Kidney (tissue), 13 donors: ENCODE measurements at regions not wholly inside any gene's neighbourhood (a gene's known extent, or its start where the extent isn't known, plus 50 kb on each side); places are given as distances from the start of the nearest gene placed in this dataset.
"Not testable (repeated sequence)": the region's sequence is repeated elsewhere in the genome, so short reads cannot be mapped to it uniquely, and the experiment has no call there.

Experiments
- DNase-seq, 5 donors: peaks; one replicate each; pipeline ENCODE4 v3.0.0-alpha.2; 2013 to 2020
- FAIRE-seq: peaks from 2 replicates; lab custom pipeline; 2012; peaks lifted over from hg19 to GRCh38; lab: Jason Lieb, UNC
- H3K27ac ChIP-seq, 2 donors: one replicate each; pipeline ENCODE4 v1.7.0; 2013; ENCODE audit warnings: low read depth in 2 of 2, low read length in 2 of 2, inconsistent platforms in 1 of 2
- H3K27me3 ChIP-seq: one replicate; pipeline ENCODE4 v1.7.1; 2013; ENCODE audit warnings: low read length, inconsistent platforms; ENCODE audit not compliant: control insufficient read depth, insufficient read depth
- H3K36me3 ChIP-seq, 3 donors: one replicate each; pipeline versions ENCODE4 v1.7.0 to v1.7.1; 2013; ENCODE audit warnings: low read length in 3 of 3, control low read depth in 1 of 3, inconsistent platforms in 1 of 3; ENCODE audit not compliant: insufficient read depth in 3 of 3, control insufficient read depth in 2 of 3
- H3K4me1 ChIP-seq, 3 donors: one replicate each; pipeline versions ENCODE4 v1.7.0 to v1.7.1; 2013; ENCODE audit warnings: low read length in 3 of 3, inconsistent platforms in 1 of 3, low read depth in 1 of 3; ENCODE audit not compliant: control insufficient read depth in 2 of 3, insufficient read depth in 2 of 3
- H3K4me3 ChIP-seq, 3 donors: one replicate each; pipeline versions ENCODE4 v1.7.0 to v1.8.1; 2013; ENCODE audit warnings: low read length in 3 of 3, control low read depth in 1 of 3, inconsistent platforms in 1 of 3
- H3K9ac ChIP-seq, 3 donors: one replicate each; pipeline versions ENCODE4 v1.7.0 to v1.7.1; 2013; ENCODE audit warnings: low read length in 3 of 3, control low read depth in 1 of 3, inconsistent platforms in 1 of 3
- H3K9me3 ChIP-seq, 3 donors: one replicate each; pipeline versions ENCODE4 v1.7.0 to v1.7.1; 2013; ENCODE audit warnings: low read length in 3 of 3, control low read depth in 1 of 3, inconsistent platforms in 1 of 3; ENCODE audit not compliant: control insufficient read depth in 2 of 3, insufficient read depth in 1 of 3
- CTCF ChIP-seq: IDR thresholded peaks from 3 replicates; pipeline ENCODE4 v1.5.1; 2012; ENCODE audit warnings: mild to moderate bottlenecking, moderate library complexity, borderline replicate concordance; ENCODE audit not compliant: insufficient read depth; ENCODE audit errors: extremely low read depth
- intact Hi-C: fragments of 100-400 bp; cut with DNase I; formaldehyde crosslinking; loops from one replicate; pipeline ENCODE4 v1.11.1; 2022
- donor health status: control.
- donor health status: control.
- donor health status: control.
- donor health status: control.
- donor health status: control.
- donor health status: DM: yes; HTN: yes; CAD: no.
- donor health status: Normal renal cell carcinoma (clear cell type).

DNA sequence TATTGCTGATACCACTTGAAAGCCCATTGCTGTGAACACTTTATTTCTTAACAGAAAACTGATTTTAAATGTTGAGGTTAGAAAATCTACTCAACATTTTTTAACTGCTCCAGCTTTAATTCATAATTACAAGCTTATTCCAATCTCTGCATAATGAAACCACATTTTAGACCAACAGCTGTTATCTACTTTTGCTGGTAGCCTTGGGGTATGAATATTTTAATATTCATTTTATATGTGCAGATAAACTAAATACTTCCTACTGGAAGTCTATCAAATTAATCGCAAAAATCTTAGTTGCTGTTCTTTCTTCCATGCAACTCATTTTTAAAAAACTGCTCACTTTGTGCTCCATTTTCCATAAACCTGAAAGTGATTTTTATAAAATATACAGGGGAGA, 189.3 kb upstream of the SLC35B3 start:
- Histone ChIP-seq H3K9me3 (no peaks in the 10 kb centered on the region), H3K27me3 (no peaks in the 10 kb centered on the region), H3K27ac (no peak overlapping the region), H3K36me3 (no peaks in the 10 kb centered on the region), H3K4me3 (no peak overlapping the region), H3K4me1 (no peaks in the 10 kb centered on the region), H3K9ac (no peak overlapping the region)
- DNase-seq = no peak
- intact Hi-C loops = no loop called here
- no peak for FAIRE-seq
- no peak for TF ChIP-seq CTCF

DNA sequence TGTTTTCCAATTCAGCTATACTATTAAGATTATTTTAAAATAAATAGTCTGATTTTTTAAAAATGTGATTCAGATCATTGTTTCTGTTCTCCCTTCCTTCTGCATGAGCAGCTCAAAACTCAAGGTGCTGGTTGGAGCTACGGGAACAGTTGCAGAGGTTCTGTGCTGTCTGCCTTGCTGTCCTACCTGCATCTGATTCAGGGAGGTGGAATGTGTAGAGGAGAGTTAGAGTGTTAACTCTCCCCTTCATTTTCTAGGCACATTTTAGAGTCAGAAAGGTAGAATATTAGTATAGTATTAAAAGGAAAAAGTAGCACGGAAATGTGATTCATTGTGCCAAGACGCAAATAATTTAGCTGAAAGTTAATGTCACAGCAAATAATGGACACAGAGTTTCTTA, 188.1 kb upstream of the SLC35B3 start:
- intact Hi-C loops = no loop called here
- no peak for DNase-seq
- Histone ChIP-seq H3K4me3 (no peak overlapping the region), H3K9ac (no peak overlapping the region), H3K9me3 (no peaks in the 10 kb centered on the region), H3K27me3 (no peaks in the 10 kb centered on the region), H3K27ac (no peak overlapping the region), H3K4me1 (no peaks in the 10 kb centered on the region), H3K36me3 (no peaks in the 10 kb centered on the region)
- FAIRE-seq = no peak
- TF ChIP-seq CTCF = no peak

DNA sequence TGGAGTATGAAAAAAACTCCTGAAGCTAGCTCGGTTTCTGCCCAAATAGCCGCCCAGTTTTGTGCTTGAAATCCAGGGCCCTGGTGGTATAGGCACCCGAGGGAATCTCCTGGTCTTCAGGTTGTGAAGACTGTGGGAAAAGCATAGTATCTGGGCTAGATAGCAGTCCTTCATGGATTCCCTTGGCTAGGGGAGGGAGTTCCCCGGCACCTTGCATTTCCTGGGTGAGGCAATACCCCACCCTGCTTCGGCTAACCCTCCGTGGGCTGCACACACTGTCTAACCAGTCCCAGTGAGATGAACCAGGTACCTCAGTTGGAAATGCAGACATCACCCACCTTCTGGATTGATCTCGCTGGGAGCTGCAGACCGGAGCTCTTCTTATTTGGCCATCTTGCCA, 184.5 kb upstream of the SLC35B3 start:
- H3K9ac ChIP-seq = no peak overlapping the region
- no peaks in the 10 kb centered on the region for H3K4me1 ChIP-seq
- intact Hi-C loops = no loop called here
- no peaks in the 10 kb centered on the region for H3K36me3 ChIP-seq
- H3K4me3 ChIP-seq = no peak overlapping the region
- no peak for FAIRE-seq
- TF ChIP-seq CTCF = no peak
- H3K27me3 ChIP-seq = no peaks in the 10 kb centered on the region
- no peak overlapping the region for H3K27ac ChIP-seq
- DNase-seq = no peak
- H3K9me3 ChIP-seq = no peaks in the 10 kb centered on the region

DNA sequence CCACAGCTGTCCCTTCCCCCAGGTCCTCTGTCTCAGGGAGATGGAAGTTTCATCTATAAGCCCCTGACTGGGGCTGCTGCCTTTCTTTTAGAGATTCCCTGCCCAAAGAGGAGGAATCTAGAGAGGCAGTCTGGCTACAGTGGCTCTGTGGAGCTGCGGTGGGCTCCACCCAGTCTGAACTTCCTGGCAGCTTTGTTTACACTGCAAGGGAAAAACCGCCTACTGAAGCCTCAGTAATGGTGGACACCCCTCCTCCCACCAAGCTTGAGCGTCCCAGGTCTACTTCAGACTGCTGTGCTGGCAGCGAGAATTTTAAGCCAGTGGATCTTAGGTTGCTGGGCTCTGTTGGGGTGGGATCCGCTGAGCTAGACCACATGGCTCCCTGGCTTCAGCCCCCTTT, 184.1 kb upstream of the SLC35B3 start:
- H3K9me3 ChIP-seq, H3K4me3 ChIP-seq, FAIRE-seq, H3K9ac ChIP-seq, DNase-seq, H3K27ac ChIP-seq, H3K27me3 ChIP-seq, intact Hi-C loops, H3K4me1 ChIP-seq, H3K36me3 ChIP-seq: not testable (repeated sequence)
